ENCODE measurements at regions not wholly inside any gene's neighbourhood (a gene's known extent, or its start where the extent isn't known, plus 50 kb on each side); places are given as distances from the start of the nearest gene placed in this dataset.

GRCh38 chr1:203401199-203401877 lies 50.4 kb upstream of the FMOD start:
- H3K4me2 ChIP-seq = no peak overlapping the region
- H3K27ac ChIP-seq = no peak overlapping the region
- H3K27me3 ChIP-seq = no peaks in the 10 kb centered on the region
- no peaks in the 10 kb centered on the region for H4K20me1 ChIP-seq (ENCODE audit: insufficient read depth, poor library complexity, severe bottlenecking)
- no peak overlapping the region for H2AFZ ChIP-seq
- H3K36me3 ChIP-seq (replicated peaks; ENCODE audit: insufficient read depth, low read depth) = no peaks in the 10 kb centered on the region
- H3K79me2 ChIP-seq = no peaks in the 10 kb centered on the region
- no peak for TF ChIP-seq CTCF (IDR thresholded peaks at IDR 0.05; ENCODE audit: poor library complexity)
- TF ChIP-seq EZH2phosphoT487 (IDR thresholded peaks at IDR 0.05; ENCODE audit: low read depth, severe bottlenecking, unreplicated experiment) = no peak
- TF ChIP-seq EZH2 (IDR thresholded peaks at IDR 0.05; ENCODE audit: borderline replicate concordance) = no peak
- no peak overlapping the region for H3K4me3 ChIP-seq
- DNase-seq (ENCODE audit: low spot score) = no peak
- peaks cover 6% of the 10 kb centered on the region for H3K4me1 ChIP-seq (ENCODE audit: insufficient read depth)
- WGBS (ENCODE audit: low lambda C conversion rate, missing lambda C conversion rate) = 82% methylated on average over 10 of the region's 10 CpGs
- no peaks in the 10 kb centered on the region for H3K9me2 ChIP-seq (replicated peaks; ENCODE audit: insufficient read depth)
- H3K9me3 ChIP-seq (ENCODE audit: low read depth) = no peaks in the 10 kb centered on the region

GRCh38 chr1:203402152-203402551 lies 51.2 kb upstream of the FMOD start:
- H3K4me3 ChIP-seq = no peak overlapping the region
- DNase-seq (ENCODE audit: low spot score) = no peak
- no peak overlapping the region for H2AFZ ChIP-seq
- H3K36me3 ChIP-seq (replicated peaks; ENCODE audit: insufficient read depth, low read depth) = no peaks in the 10 kb centered on the region
- H3K27me3 ChIP-seq = no peaks in the 10 kb centered on the region
- H3K27ac ChIP-seq = peak overlapping the region; percentile 74
- no peaks in the 10 kb centered on the region for H3K9me3 ChIP-seq (ENCODE audit: low read depth)
- H3K79me2 ChIP-seq = no peaks in the 10 kb centered on the region
- H3K9me2 ChIP-seq (replicated peaks; ENCODE audit: insufficient read depth) = no peaks in the 10 kb centered on the region
- 62% methylated on average over 3 of the region's 3 CpGs for WGBS (ENCODE audit: low lambda C conversion rate, missing lambda C conversion rate)
- H3K4me2 ChIP-seq = no peak overlapping the region
- peaks cover 8% of the 10 kb centered on the region for H3K4me1 ChIP-seq (ENCODE audit: insufficient read depth)
- no peaks in the 10 kb centered on the region for H4K20me1 ChIP-seq (ENCODE audit: insufficient read depth, poor library complexity, severe bottlenecking)
- TF ChIP-seq CTCF (IDR thresholded peaks at IDR 0.05; ENCODE audit: poor library complexity) = no peak
- TF ChIP-seq EZH2 (IDR thresholded peaks at IDR 0.05; ENCODE audit: borderline replicate concordance) = no peak
- no peak for TF ChIP-seq EZH2phosphoT487 (IDR thresholded peaks at IDR 0.05; ENCODE audit: low read depth, severe bottlenecking, unreplicated experiment)

GRCh38 chr1:203402629-203403337 lies 51.9 kb upstream of the FMOD start:
- H3K4me2 ChIP-seq = no peak overlapping the region
- H4K20me1 ChIP-seq (ENCODE audit: insufficient read depth, poor library complexity, severe bottlenecking) = no peaks in the 10 kb centered on the region
- H3K9me3 ChIP-seq (ENCODE audit: low read depth) = no peaks in the 10 kb centered on the region
- no peak overlapping the region for H3K4me3 ChIP-seq
- WGBS (ENCODE audit: low lambda C conversion rate, missing lambda C conversion rate) = 66% methylated on average over 6 of the region's 6 CpGs
- DNase-seq (ENCODE audit: low spot score) = no peak
- peak overlapping the region; percentile 74 for H3K27ac ChIP-seq
- no peaks in the 10 kb centered on the region for H3K9me2 ChIP-seq (replicated peaks; ENCODE audit: insufficient read depth)
- H2AFZ ChIP-seq = no peak overlapping the region
- H3K4me1 ChIP-seq (ENCODE audit: insufficient read depth) = peaks cover 8% of the 10 kb centered on the region
- H3K79me2 ChIP-seq = no peaks in the 10 kb centered on the region
- TF ChIP-seq EZH2 (IDR thresholded peaks at IDR 0.05; ENCODE audit: borderline replicate concordance) = no peak
- TF ChIP-seq EZH2phosphoT487 (IDR thresholded peaks at IDR 0.05; ENCODE audit: low read depth, severe bottlenecking, unreplicated experiment) = no peak
- TF ChIP-seq CTCF (IDR thresholded peaks at IDR 0.05; ENCODE audit: poor library complexity) = no peak
- no peaks in the 10 kb centered on the region for H3K27me3 ChIP-seq
- no peaks in the 10 kb centered on the region for H3K36me3 ChIP-seq (replicated peaks; ENCODE audit: insufficient read depth, low read depth)

Measured in hepatocyte (in vitro differentiated cells).